ENCODE measurements at regions not wholly inside any gene's neighbourhood (a gene's known extent, or its start where the extent isn't known, plus 50 kb on each side); places are given as distances from the start of the nearest gene placed in this dataset.
A peak's percentile ranks its signal among the peaks of the same experiment; 100 is the strongest.
"Not testable (repeated sequence)": the region's sequence is repeated elsewhere in the genome, so short reads cannot be mapped to it uniquely, and the experiment has no call there.

- not testable (repeated sequence) for DNase-seq
Observed at GRCh38 chr9:40592406-40592805, 536.1 kb downstream of the FOXD4L6 start.

DNA sequence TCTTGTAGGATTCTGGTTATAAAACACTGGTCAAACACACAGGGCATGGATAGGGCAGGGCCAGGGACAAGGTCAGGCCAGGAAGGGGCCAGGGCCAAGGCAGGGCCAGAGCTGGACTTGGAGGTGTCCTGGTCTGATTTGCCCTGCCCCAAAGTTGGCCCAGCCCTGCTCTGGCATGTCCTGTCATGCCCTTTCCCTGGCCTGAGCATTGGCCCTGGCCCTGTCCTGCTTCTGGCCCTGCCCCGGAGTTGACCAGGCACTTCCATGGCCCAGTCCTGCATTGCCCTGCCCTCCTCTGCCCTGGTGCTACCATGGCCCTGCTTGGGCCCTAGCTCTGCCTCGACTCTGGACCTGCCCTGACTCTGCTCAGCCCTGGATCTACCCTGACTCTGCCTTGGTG is 536.6 kb downstream of the FOXD4L6 start:
- peak; percentile 0 for DNase-seq

DNA sequence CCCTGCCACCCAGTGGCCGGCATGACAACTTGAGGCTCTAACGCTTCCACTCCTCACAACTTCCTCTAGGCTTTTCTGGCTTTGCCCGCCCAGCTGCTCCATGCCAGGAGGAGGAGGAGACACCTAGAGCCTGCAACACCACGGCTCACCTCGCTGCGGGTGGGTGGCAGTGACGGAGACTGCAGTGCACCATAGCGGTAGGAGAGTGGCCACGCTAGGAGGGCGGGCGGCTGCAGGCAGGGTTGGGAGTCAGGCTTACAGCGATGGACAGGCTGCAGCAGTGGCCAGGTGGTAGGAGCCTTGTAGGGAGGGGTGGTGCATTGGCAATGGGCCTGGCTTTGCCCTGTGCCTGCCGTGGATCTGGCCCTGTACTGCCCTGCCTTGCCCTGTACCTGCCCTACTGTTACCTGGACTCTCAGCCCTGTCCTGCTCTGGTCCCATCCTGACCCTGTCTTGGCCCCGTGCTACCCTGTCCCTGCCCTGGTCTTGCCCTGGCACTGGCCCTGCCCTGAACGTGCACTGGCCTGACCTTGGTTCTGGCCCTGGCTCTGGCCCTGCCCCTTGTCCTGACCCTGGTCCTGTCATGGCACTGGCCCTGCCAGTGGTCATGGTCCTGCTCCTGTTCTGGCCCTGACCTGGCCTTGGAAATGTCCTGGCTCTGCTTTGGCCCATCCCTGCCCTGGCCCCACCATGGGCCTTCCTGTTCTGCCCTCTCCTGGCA is 540.8 kb downstream of the FOXD4L6 start:
- not testable (repeated sequence) for DNase-seq

DNA sequence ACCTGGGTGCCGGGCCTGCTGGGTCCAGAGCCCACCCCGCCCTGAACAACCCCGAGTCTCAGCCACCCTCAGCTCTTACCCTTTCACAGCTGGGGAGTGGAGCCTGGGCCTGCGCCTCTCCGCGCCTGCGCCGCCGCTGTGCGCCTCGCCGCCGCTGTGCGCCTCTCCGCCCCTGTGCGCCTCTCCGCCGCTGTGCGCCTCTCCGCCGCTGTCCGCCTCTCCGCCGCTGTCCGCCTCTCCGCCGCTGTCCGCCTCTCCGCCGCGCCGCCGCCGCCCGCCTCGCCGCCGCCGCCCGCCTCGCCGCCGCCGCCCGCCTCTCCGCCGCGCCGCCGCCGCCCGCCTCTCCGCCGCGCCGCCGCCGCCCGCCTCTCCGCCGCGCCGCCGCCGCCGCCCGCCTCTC is 544.4 kb downstream of the FOXD4L6 start:
- not testable (repeated sequence) for DNase-seq

DNA sequence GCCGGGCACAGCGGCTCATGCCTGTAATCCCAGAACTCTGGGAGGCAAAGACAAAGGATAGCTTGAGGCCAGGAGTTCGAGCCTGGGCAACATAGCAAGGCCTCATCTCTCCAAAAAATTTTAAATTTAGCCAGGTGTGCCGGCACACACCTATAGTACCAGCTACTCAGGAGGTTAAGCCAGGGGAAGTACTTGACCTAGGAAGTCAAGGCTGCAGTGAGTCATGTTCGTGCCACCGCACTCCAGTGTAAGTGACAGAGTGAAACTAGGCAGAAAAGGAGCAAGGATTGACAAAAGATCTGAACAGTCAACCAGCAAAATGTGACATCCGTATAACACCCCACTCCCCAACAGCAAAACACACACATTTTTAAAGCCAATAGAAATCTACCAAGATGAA is 545.3 kb downstream of the FOXD4L6 start:
- DNase-seq: not testable (repeated sequence)

DNA sequence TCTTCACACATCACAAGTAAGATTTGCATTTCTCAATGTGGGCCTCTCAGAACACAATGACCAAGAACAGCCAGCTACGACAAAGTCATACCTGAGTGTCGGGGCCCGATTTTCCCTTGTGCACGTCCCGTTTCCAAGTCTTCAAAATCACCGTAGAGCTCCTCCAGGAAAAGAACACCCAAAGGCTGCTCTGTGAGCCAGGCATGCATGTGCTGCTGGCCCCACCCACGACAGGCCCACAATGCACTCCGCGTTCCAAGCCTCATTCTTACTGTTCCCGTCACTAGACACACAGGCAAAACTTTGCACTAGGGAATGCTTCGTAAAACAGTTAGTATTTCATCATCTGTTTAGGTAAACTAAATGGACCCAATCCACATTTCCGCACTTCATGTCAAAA is 549.6 kb downstream of the FOXD4L6 start:
- not testable (repeated sequence) for DNase-seq

All from EL (cell line).